Thoracic aorta (tissue), 2 donors: ENCODE measurements at regions not wholly inside any gene's neighbourhood (a gene's known extent, or its start where the extent isn't known, plus 50 kb on each side); places are given as distances from the start of the nearest gene placed in this dataset.

Source experiments
- ATAC-seq: fragments of 150-250 bp; one replicate; pipeline ENCODE4 v1.8.0; 2017; ENCODE audit warnings: low read depth; ENCODE audit not compliant: insufficient number of reproducible peaks, low FRiP score
- DNase-seq: peaks from one replicate; pipeline ENCODE4 v3.0.0-alpha.2; 2020; ENCODE audit warnings: low spot score
- H3K27ac ChIP-seq, 2 donors: fragments of 200-600 bp; sonication (generic); 1 replicate in 1 of 2; 2 replicates in 1 of 2; pipeline ENCODE4 v1.5.1; 2016; ENCODE audit warnings: mild to moderate bottlenecking in 2 of 2, moderate library complexity in 2 of 2
- H3K27me3 ChIP-seq: fragments of 200-600 bp; sonication (generic); replicated peaks from 2 replicates; pipeline ENCODE4 v1.6.0; 2016; ENCODE audit warnings: mild to moderate bottlenecking; ENCODE audit not compliant: insufficient read depth
- H3K36me3 ChIP-seq: fragments of 200-600 bp; sonication (generic); one replicate; pipeline ENCODE4 v1.5.1; 2016
- H3K4me1 ChIP-seq, 2 donors: fragments of 200-600 bp; sonication (generic); 1 replicate in 1 of 2; 2 replicates in 1 of 2; pipeline versions ENCODE4 v1.5.1 to v1.6.0; 2016; ENCODE audit warnings: low read depth in 2 of 2, mild to moderate bottlenecking in 1 of 2; ENCODE audit not compliant: control insufficient read depth in 1 of 2
- H3K4me3 ChIP-seq: fragments of 200-600 bp; sonication (generic); 2 replicates; pipeline ENCODE4 v1.5.1; 2016; ENCODE audit warnings: mild to moderate bottlenecking
- H3K9me3 ChIP-seq: fragments of 200-600 bp; sonication (generic); 2 replicates; pipeline ENCODE4 v1.5.1; 2016
- TF ChIP-seq, protein P1 (sequence below): fragments of 200-600 bp; sonication (generic); IDR thresholded peaks from one replicate; pipeline ENCODE4 v1.5.1; 2019; ENCODE audit warnings: antibody characterized with exemption

DNA sequence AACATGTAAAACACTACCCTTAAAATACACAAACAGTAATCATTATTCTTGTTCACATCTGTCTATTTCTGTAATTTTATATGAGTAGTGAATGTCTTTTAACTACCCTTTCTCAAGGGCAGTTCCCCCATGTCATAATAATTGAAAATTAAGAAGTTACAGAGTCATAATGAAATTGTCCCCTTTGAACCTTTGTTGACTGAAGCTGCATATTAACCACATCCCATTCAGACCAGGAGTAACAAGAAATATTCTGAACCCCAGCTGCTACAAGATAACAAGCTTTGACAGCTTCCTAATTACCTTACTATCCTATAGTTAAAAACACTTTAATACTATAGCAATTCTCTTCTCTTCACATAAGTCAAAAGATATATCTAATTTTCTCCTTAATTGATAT lies 635.9 kb upstream of the SUCLG2 start:
- Histone ChIP-seq H3K36me3 (no peaks in the 10 kb centered on the region), H3K27me3 (no peaks in the 10 kb centered on the region), H3K4me3 (no peak overlapping the region), H3K4me1 (no peaks in the 10 kb centered on the region), H3K9me3 (no peaks in the 10 kb centered on the region), H3K27ac (no peak overlapping the region)
- TF ChIP-seq, protein P1, sequence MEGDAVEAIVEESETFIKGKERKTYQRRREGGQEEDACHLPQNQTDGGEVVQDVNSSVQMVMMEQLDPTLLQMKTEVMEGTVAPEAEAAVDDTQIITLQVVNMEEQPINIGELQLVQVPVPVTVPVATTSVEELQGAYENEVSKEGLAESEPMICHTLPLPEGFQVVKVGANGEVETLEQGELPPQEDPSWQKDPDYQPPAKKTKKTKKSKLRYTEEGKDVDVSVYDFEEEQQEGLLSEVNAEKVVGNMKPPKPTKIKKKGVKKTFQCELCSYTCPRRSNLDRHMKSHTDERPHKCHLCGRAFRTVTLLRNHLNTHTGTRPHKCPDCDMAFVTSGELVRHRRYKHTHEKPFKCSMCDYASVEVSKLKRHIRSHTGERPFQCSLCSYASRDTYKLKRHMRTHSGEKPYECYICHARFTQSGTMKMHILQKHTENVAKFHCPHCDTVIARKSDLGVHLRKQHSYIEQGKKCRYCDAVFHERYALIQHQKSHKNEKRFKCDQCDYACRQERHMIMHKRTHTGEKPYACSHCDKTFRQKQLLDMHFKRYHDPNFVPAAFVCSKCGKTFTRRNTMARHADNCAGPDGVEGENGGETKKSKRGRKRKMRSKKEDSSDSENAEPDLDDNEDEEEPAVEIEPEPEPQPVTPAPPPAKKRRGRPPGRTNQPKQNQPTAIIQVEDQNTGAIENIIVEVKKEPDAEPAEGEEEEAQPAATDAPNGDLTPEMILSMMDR: no peak
- DNase-seq: no peak
- no peak for ATAC-seq

DNA sequence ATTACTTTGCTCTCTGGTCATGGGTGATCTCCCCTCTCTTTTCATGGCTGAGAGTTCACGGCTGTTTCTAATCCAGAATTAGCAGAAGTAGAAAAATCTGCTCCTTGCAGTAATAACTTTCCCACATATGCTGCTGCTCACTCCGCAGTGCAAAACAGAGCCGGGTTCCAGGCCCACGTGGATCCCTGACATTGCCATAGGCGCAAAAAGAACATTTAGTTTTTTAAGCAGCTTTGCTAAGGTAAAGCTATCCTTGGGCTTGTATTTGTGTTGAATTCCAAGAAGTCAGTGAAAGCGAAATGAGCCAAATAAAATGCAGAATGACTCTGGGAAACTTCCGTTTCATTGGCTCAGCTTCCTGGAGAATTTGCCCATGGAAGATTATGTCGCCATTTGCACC lies 633.7 kb upstream of the SUCLG2 start:
- no peaks in the 10 kb centered on the region for H3K36me3 ChIP-seq
- H3K27me3 ChIP-seq: no peaks in the 10 kb centered on the region
- no peak overlapping the region for H3K4me3 ChIP-seq
- H3K27ac ChIP-seq: no peak overlapping the region
- DNase-seq (no peak), ATAC-seq (no peak)
- TF ChIP-seq, protein P1: no peak
- H3K9me3 ChIP-seq: no peaks in the 10 kb centered on the region
- H3K4me1 ChIP-seq: no peaks in the 10 kb centered on the region

DNA sequence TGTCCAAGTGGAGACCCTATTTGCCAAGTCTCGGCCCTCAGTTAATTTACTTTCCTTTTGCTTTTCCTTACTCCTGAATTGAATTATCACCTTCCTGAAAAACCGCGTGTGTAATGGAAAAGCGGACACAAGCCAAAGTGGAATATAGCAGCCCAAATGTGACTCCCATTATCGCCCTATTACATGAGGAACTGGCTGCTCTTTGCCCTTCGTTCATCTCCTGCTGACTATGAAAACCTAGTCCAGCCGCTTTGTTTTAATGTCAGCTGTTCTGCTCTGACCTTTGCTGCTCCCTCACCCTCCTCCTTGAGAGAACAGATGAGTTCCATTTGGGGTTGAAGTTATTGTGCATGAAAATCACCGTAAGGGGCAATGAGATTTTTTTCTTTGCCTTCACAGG lies 632.7 kb upstream of the SUCLG2 start:
- Histone ChIP-seq H3K27ac (no peak overlapping the region), H3K9me3 (no peaks in the 10 kb centered on the region), H3K4me3 (no peak overlapping the region), H3K27me3 (no peaks in the 10 kb centered on the region), H3K4me1 (no peaks in the 10 kb centered on the region), H3K36me3 (no peaks in the 10 kb centered on the region)
- TF ChIP-seq, protein P1: no peak
- no peak for ATAC-seq
- no peak for DNase-seq

DNA sequence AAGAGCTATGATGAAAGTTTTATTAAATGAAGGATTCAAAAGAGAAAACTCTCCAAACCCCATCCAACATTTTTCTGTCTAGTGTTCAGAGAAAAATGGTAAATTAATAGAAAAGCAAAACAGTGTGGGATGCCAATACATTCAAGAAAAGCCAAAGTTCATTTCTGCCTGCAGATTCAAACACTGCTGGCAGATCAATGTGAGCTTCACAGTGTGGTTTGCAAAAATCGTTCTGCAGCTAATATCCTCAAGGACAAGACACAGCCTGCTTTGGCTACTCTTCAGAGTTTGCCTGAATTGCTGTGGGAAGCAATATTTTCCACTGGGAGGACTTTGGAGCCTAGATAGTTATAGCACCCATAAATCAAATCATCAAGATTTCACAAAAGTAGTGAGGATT lies 619.9 kb upstream of the SUCLG2 start:
- Histone ChIP-seq H3K36me3 (no peaks in the 10 kb centered on the region), H3K27ac (no peak overlapping the region), H3K4me3 (no peak overlapping the region), H3K27me3 (no peaks in the 10 kb centered on the region), H3K4me1 (no peaks in the 10 kb centered on the region), H3K9me3 (no peaks in the 10 kb centered on the region)
- TF ChIP-seq, protein P1: no peak
- DNase-seq (no peak), ATAC-seq (no peak)

DNA sequence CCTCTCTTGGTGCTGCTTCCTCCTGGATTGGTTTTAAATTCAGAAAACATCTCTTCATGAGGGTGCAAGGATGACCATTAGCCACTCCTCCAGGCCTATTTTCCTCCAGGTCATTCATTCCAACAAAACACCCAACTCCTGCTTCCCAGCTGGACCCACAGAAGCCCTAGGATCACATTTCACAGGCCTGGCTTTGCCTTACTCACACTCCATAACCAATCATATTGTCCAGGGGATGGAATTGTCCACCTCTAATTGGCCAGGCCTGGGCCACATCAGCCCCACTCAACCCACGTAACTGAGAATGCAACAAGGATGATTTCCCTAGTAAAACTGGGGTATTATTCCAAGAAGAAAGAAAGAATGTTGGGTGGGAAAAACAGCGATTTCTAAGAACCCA lies 616.7 kb upstream of the SUCLG2 start:
- Histone ChIP-seq H3K9me3 (no peaks in the 10 kb centered on the region), H3K4me3 (no peak overlapping the region), H3K27me3 (no peaks in the 10 kb centered on the region), H3K36me3 (no peaks in the 10 kb centered on the region), H3K4me1 (no peaks in the 10 kb centered on the region), H3K27ac (no peak overlapping the region)
- no peak for DNase-seq
- no peak for ATAC-seq
- TF ChIP-seq, protein P1: no peak
